Esophagus (tissue), 2 donors: ENCODE measurements at regions not wholly inside any gene's neighbourhood (a gene's known extent, or its start where the extent isn't known, plus 50 kb on each side); places are given as distances from the start of the nearest gene placed in this dataset.

ENCODE experiments used
- H3K27ac ChIP-seq, 2 donors: one replicate each; pipeline ENCODE4 v1.5.1; 2013; ENCODE audit warnings: low read depth in 2 of 2, mild to moderate bottlenecking in 2 of 2, inconsistent platforms in 1 of 2, low read length in 1 of 2, moderate library complexity in 1 of 2
- H3K27me3 ChIP-seq, 2 donors: one replicate each; pipeline ENCODE4 v1.6.1; 2013; ENCODE audit warnings: low read length in 2 of 2, control low read depth in 1 of 2, mild to moderate bottlenecking in 1 of 2; ENCODE audit not compliant: insufficient read depth in 2 of 2, control insufficient read depth in 1 of 2
- H3K36me3 ChIP-seq, 2 donors: one replicate each; pipeline ENCODE4 v1.6.1; 2013; ENCODE audit warnings: low read length in 1 of 2; ENCODE audit not compliant: control insufficient read depth in 2 of 2, insufficient read depth in 2 of 2
- H3K4me1 ChIP-seq, 2 donors: one replicate each; pipeline ENCODE4 v1.6.1; 2013; ENCODE audit warnings: low read length in 1 of 2; ENCODE audit not compliant: control insufficient read depth in 2 of 2, insufficient read depth in 2 of 2
- H3K4me3 ChIP-seq, 2 donors: one replicate each; pipeline ENCODE4 v1.5.1; 2013; ENCODE audit warnings: low read length in 2 of 2, mild to moderate bottlenecking in 2 of 2, low read depth in 1 of 2, moderate library complexity in 1 of 2
- H3K9me3 ChIP-seq, 2 donors: one replicate each; pipeline ENCODE4 v1.6.1; 2013; ENCODE audit warnings: mild to moderate bottlenecking in 2 of 2, low read depth in 1 of 2, low read length in 1 of 2, moderate library complexity in 1 of 2; ENCODE audit not compliant: control insufficient read depth in 2 of 2, insufficient read depth in 1 of 2
- WGBS, 2 donors: extraction: QIAGEN DNeasy Blood & Tissue Kit; methylation state at CpG; one replicate each; pipeline ENCODE4 v1.1.7; 2013; 5-methylcytosine and 5-hydroxymethylcytosine counted together
- donor health status: healthy with polysubstance abuse.
- donor health status: Bipolar disorder and iron deficiency.

- Histone ChIP-seq H3K4me3 (no peak overlapping the region), H3K4me1 (no peaks in the 10 kb centered on the region), H3K9me3 (no peaks in the 10 kb centered on the region), H3K27me3 (no peaks in the 10 kb centered on the region), H3K36me3 (no peaks in the 10 kb centered on the region), H3K27ac (no peak overlapping the region)
- WGBS, 2 donors, result 81 to 87% methylated on average over 3 of the region's 3 CpGs
Observed at GRCh38 chr4:61070269-61070668, 129.9 kb upstream of the ADGRL3 start.

- Histone ChIP-seq H3K4me3 (no peak overlapping the region), H3K36me3 (no peaks in the 10 kb centered on the region), H3K4me1 (no peaks in the 10 kb centered on the region), H3K9me3 (no peaks in the 10 kb centered on the region), H3K27me3 (no peaks in the 10 kb centered on the region), H3K27ac (no peak overlapping the region)
Observed at GRCh38 chr4:61079427-61079826, 120.7 kb upstream of the ADGRL3 start.

GRCh38 chr4:61079976-61080375 lies 120.2 kb upstream of the ADGRL3 start:
- Histone ChIP-seq H3K9me3 (no peaks in the 10 kb centered on the region), H3K27me3 (no peaks in the 10 kb centered on the region), H3K27ac (no peak overlapping the region), H3K36me3 (no peaks in the 10 kb centered on the region), H3K4me3 (no peak overlapping the region), H3K4me1 (no peaks in the 10 kb centered on the region)
- WGBS, 2 donors, result 70 to 82% methylated on average over 2 of the region's 2 CpGs

- no peaks in the 10 kb centered on the region for H3K36me3 ChIP-seq
- WGBS, 2 donors, result 86 to 91% methylated on average over 2 of the region's 2 CpGs
- no peak overlapping the region for H3K27ac ChIP-seq
- no peaks in the 10 kb centered on the region for H3K27me3 ChIP-seq
- H3K4me3 ChIP-seq, result no peak overlapping the region
- no peaks in the 10 kb centered on the region for H3K4me1 ChIP-seq
- no peaks in the 10 kb centered on the region for H3K9me3 ChIP-seq
Observed at GRCh38 chr4:61085534-61085933, 114.6 kb upstream of the ADGRL3 start.

GRCh38 chr4:61086357-61086756 lies 113.8 kb upstream of the ADGRL3 start:
- WGBS, 2 donors, result 83 to 86% methylated on average over 4 of the region's 4 CpGs
- no peaks in the 10 kb centered on the region for H3K27me3 ChIP-seq
- no peak overlapping the region for H3K4me3 ChIP-seq
- H3K36me3 ChIP-seq, result no peaks in the 10 kb centered on the region
- H3K27ac ChIP-seq, result no peak overlapping the region
- H3K9me3 ChIP-seq, result no peaks in the 10 kb centered on the region
- H3K4me1 ChIP-seq, result no peaks in the 10 kb centered on the region

- Histone ChIP-seq H3K4me3 (no peak overlapping the region), H3K36me3 (no peaks in the 10 kb centered on the region), H3K9me3 (no peaks in the 10 kb centered on the region), H3K4me1 (no peaks in the 10 kb centered on the region), H3K27ac (no peak overlapping the region), H3K27me3 (no peaks in the 10 kb centered on the region)
- 79 to 85% methylated on average over 3 of the region's 3 CpGs for WGBS, 2 donors
Observed at GRCh38 chr4:61086979-61087378, 113.1 kb upstream of the ADGRL3 start.

GRCh38 chr4:61094854-61095598 lies 105.1 kb upstream of the ADGRL3 start:
- WGBS, 2 donors, result 85 to 88% methylated on average over 6 of the region's 6 CpGs
- Histone ChIP-seq H3K4me1 (no peaks in the 10 kb centered on the region), H3K9me3 (no peaks in the 10 kb centered on the region), H3K27ac (no peak overlapping the region), H3K36me3 (no peaks in the 10 kb centered on the region), H3K27me3 (no peaks in the 10 kb centered on the region), H3K4me3 (no peak overlapping the region)

GRCh38 chr4:61128682-61129081 lies 71.4 kb upstream of the ADGRL3 start:
- H3K27me3 ChIP-seq, result no peaks in the 10 kb centered on the region
- 47 to 58% methylated on average over 3 of the region's 3 CpGs for WGBS, 2 donors

GRCh38 chr4:61129971-61130370 lies 70.2 kb upstream of the ADGRL3 start:
- no peak overlapping the region for H3K27ac ChIP-seq
- 82% methylated on average over 5 of the region's 5 CpGs for WGBS, 2 donors
- H3K36me3 ChIP-seq, result no peaks in the 10 kb centered on the region
- no peaks in the 10 kb centered on the region for H3K4me1 ChIP-seq
- H3K27me3 ChIP-seq, result no peaks in the 10 kb centered on the region
- no peak overlapping the region for H3K4me3 ChIP-seq
- H3K9me3 ChIP-seq, result peaks cover 0 to 3% of the 10 kb centered on the region in 2 donors

More at GRCh38 chr4:61128682-61129081, 71.4 kb upstream of the ADGRL3 start:
- H3K4me1 ChIP-seq, result no peaks in the 10 kb centered on the region
- H3K36me3 ChIP-seq, result no peaks in the 10 kb centered on the region
- H3K9me3 ChIP-seq, result peaks cover 0 to 3% of the 10 kb centered on the region in 2 donors
- H3K27ac ChIP-seq, result no peak overlapping the region
- no peak overlapping the region for H3K4me3 ChIP-seq

- 27 to 46% methylated on average over 1 of the region's 1 CpG for WGBS, 2 donors
- no peak overlapping the region for H3K27ac ChIP-seq
- H3K36me3 ChIP-seq, result no peaks in the 10 kb centered on the region
- no peaks in the 10 kb centered on the region for H3K27me3 ChIP-seq
- H3K4me3 ChIP-seq, result no peak overlapping the region
- H3K4me1 ChIP-seq, result no peaks in the 10 kb centered on the region
- no peaks in the 10 kb centered on the region for H3K9me3 ChIP-seq
Observed at GRCh38 chr4:61143461-61143860, 56.7 kb upstream of the ADGRL3 start.
